GM10248 (cell line): ENCODE measurements at regions not wholly inside any gene's neighbourhood (a gene's known extent, or its start where the extent isn't known, plus 50 kb on each side); places are given as distances from the start of the nearest gene placed in this dataset.

Source experiments
- CTCF ChIA-PET: fragments of 300-600 bp; sonication (Branson Sonifier 250); formaldehyde crosslinking; extraction: SDS; loops from one replicate; lab custom pipeline; 2021; ENCODE audit warnings: antibody characterized with exemption; lab: Yijun Ruan, JAX
- POLR2A ChIA-PET: fragments of 350-650 bp; sonication (Branson Sonifier 250); formaldehyde crosslinking; extraction: SDS; loops from one replicate; lab custom pipeline; 2020; ENCODE audit warnings: antibody characterized with exemption; lab: Yijun Ruan, JAX
- DNase-seq: peaks from one replicate; pipeline ENCODE4 v3.0.0; 2012; ENCODE audit errors: extremely low spot score
- CTCF ChIP-seq: IDR thresholded peaks from 2 replicates; pipeline ENCODE4 v1.5.1; 2012; ENCODE audit warnings: mild to moderate bottlenecking, low read depth; ENCODE audit errors: extremely low read depth, missing control alignments, control extremely low read depth

- POLR2A ChIA-PET, result no interaction called here
- CTCF ChIA-PET, result no interaction called here
Measured at GRCh38 chrX:16018291-16018690, 105.1 kb upstream of the GRPR start.

DNA sequence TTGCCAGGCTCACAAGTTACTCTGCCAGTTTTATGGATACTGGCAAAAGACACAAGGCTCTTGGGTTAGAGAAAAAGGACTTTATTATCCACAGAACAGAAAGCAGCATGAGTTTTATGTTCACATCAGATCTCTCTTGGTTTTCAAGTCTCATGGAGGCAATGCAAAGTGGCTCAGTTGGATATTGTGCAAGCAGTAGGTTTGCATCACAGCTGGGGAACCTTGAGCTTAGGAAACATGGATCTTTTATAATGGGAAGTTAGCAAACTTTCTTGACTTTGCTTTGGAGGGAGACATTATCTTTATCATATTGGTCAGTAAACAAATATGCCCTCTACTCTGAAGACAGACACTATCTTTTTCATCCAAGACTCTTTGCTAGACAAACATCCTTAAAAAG lies 109.2 kb upstream of the GRPR start:
- no peak for TF ChIP-seq CTCF
- ChIA-PET CTCF (no interaction called here), POLR2A (no interaction called here)
- no peak for DNase-seq

More at GRCh38 chrX:16018291-16018690, 105.1 kb upstream of the GRPR start:
- DNase-seq, result no peak
- no peak for TF ChIP-seq CTCF

- POLR2A ChIA-PET, result no interaction called here
- no peak for DNase-seq
- CTCF ChIA-PET, result no interaction called here
- no peak for TF ChIP-seq CTCF
Measured at GRCh38 chrX:16012250-16012649, 111.1 kb upstream of the GRPR start.

DNA sequence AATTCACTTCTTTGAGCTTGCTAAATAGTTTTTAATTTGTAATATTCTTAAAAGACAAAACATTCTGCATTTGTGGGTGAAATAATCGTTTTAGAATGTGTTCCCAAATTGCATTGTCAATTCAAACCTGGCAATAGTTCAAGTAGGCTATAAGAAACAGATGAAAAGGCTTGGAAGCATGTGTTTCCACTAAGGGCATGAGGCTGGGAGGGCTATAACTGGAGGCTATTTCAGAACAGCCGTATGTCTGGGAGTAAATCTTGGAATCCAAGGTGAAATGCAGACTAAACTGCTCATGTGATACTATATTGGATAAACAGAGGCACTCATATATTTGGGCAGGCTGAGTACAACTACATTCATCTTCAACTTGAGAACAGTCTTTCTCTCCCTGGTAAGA lies 117.4 kb upstream of the GRPR start:
- ChIA-PET CTCF (no interaction called here), POLR2A (no interaction called here)
- no peak for DNase-seq

DNA sequence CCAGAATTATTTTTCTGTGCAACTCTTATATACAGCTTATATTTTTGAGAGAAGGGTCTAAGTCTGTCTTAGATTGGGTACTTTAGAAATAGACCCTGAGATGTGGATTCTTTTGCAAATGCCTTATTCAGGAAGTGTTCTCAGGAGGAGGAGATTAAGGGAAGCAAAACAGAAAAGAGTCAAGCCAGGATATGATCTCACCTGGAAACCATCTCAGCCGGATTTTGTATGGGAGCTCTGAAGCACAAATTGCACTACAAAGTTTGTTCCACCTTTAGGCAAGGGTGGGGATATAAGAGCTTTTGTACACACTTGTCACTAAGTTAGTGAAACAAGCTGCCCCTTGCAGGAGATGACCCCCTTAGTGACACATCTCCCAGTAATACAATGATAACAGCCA lies 121.2 kb upstream of the GRPR start:
- TF ChIP-seq CTCF, result no peak
- ChIA-PET POLR2A (no interaction called here), CTCF (no interaction called here)
- no peak for DNase-seq

More for the DNA sequence above, 117.4 kb upstream of the GRPR start:
- no peak for TF ChIP-seq CTCF

GRCh38 chrX:15998350-15998749 lies 125.0 kb upstream of the GRPR start:
- ChIA-PET CTCF (interaction anchor here (2.3 kb wide), 1 partner anchor 10 kb away, joined by 6 read pairs; no protein-coding TSS in a partner anchor), POLR2A (no interaction called here)
- no peak for TF ChIP-seq CTCF
- no peak for DNase-seq

- no peak for DNase-seq
- POLR2A ChIA-PET, result no interaction called here
- TF ChIP-seq CTCF, result no peak
- CTCF ChIA-PET, result no interaction called here
Measured at GRCh38 chrX:15989716-15990115, 133.6 kb upstream of the GRPR start.
